ENCODE measurements at regions not wholly inside any gene's neighbourhood (a gene's known extent, or its start where the extent isn't known, plus 50 kb on each side); places are given as distances from the start of the nearest gene placed in this dataset.

GRCh38 chr5:110082194-110082593, 392.5 kb downstream of the MAN2A1 start:
- Histone ChIP-seq H3F3A (ENCODE audit: low read depth) (no peaks in the 10 kb centered on the region), H3K4me1 (no peaks in the 10 kb centered on the region), H3K27me3 (no peaks in the 10 kb centered on the region), H3K4me3 (no peak overlapping the region), H3K27ac (no peak overlapping the region), H4K20me1 (ENCODE audit: low read depth) (no peaks in the 10 kb centered on the region), H3K4me2 (no peak overlapping the region), H3K9ac (no peak overlapping the region), H3K9me3 (ENCODE audit: low read depth) (no peaks in the 10 kb centered on the region), H2AFZ (replicated peaks) (no peak overlapping the region), H3K79me2 (ENCODE audit: low read depth) (no peaks in the 10 kb centered on the region), H3K36me3 (no peaks in the 10 kb centered on the region)
- H3K9me3 Mint-ChIP-seq, result no peaks in the 10 kb centered on the region
- no peak overlapping the region for H3K4me3 Mint-ChIP-seq
- peaks cover 5% of the 10 kb centered on the region for H3K4me1 Mint-ChIP-seq
- H3K27me3 Mint-ChIP-seq (ENCODE audit: insufficient read depth, low read depth), result peaks cover 4% of the 10 kb centered on the region
- DNase-seq (ENCODE audit: low spot score), result no peak
- TF ChIP-seq CTCF (IDR thresholded peaks at IDR 0.05) (no peak), EZH2phosphoT487 (IDR thresholded peaks at IDR 0.05) (no peak), EZH2 (IDR thresholded peaks at IDR 0.05) (no peak)
- no peak overlapping the region for H3K27ac Mint-ChIP-seq
- no peaks in the 10 kb centered on the region for H3K36me3 Mint-ChIP-seq

GRCh38 chr5:110082863-110083262, 393.1 kb downstream of the MAN2A1 start:
- H3F3A ChIP-seq (ENCODE audit: low read depth), result no peaks in the 10 kb centered on the region
- H3K27ac Mint-ChIP-seq, result no peak overlapping the region
- H3K27me3 Mint-ChIP-seq (ENCODE audit: insufficient read depth, low read depth), result peaks cover 4% of the 10 kb centered on the region
- no peaks in the 10 kb centered on the region for H3K9me3 ChIP-seq (ENCODE audit: low read depth)
- TF ChIP-seq CTCF (IDR thresholded peaks at IDR 0.05), result no peak
- TF ChIP-seq EZH2 (IDR thresholded peaks at IDR 0.05), result no peak
- TF ChIP-seq EZH2phosphoT487 (IDR thresholded peaks at IDR 0.05), result no peak
- DNase-seq (ENCODE audit: low spot score), result no peak
- no peaks in the 10 kb centered on the region for H3K4me1 ChIP-seq
- no peaks in the 10 kb centered on the region for H3K27me3 ChIP-seq
- no peaks in the 10 kb centered on the region for H3K79me2 ChIP-seq (ENCODE audit: low read depth)
- H4K20me1 ChIP-seq (ENCODE audit: low read depth), result no peaks in the 10 kb centered on the region
- H3K36me3 Mint-ChIP-seq, result no peaks in the 10 kb centered on the region
- H3K9ac ChIP-seq, result no peak overlapping the region
- no peak overlapping the region for H3K4me3 ChIP-seq
- H3K36me3 ChIP-seq, result no peaks in the 10 kb centered on the region
- no peaks in the 10 kb centered on the region for H3K9me3 Mint-ChIP-seq
- H2AFZ ChIP-seq (replicated peaks), result no peak overlapping the region
- H3K4me3 Mint-ChIP-seq, result no peak overlapping the region
- H3K4me1 Mint-ChIP-seq, result peaks cover 7% of the 10 kb centered on the region
- no peak overlapping the region for H3K4me2 ChIP-seq
- no peak overlapping the region for H3K27ac ChIP-seq

- Histone ChIP-seq H3F3A (ENCODE audit: low read depth) (no peaks in the 10 kb centered on the region), H3K27ac (no peak overlapping the region), H3K9me3 (ENCODE audit: low read depth) (no peaks in the 10 kb centered on the region), H2AFZ (replicated peaks) (no peak overlapping the region), H3K79me2 (ENCODE audit: low read depth) (no peaks in the 10 kb centered on the region), H3K4me3 (no peak overlapping the region), H3K4me2 (no peak overlapping the region), H3K27me3 (no peaks in the 10 kb centered on the region), H4K20me1 (ENCODE audit: low read depth) (no peaks in the 10 kb centered on the region), H3K4me1 (no peaks in the 10 kb centered on the region), H3K9ac (no peak overlapping the region), H3K36me3 (no peaks in the 10 kb centered on the region)
- TF ChIP-seq EZH2 (IDR thresholded peaks at IDR 0.05) (no peak), EZH2phosphoT487 (IDR thresholded peaks at IDR 0.05) (no peak), CTCF (IDR thresholded peaks at IDR 0.05) (no peak)
- Mint-ChIP-seq H3K4me1 (peaks cover 7% of the 10 kb centered on the region), H3K27me3 (ENCODE audit: insufficient read depth, low read depth) (peaks cover 2% of the 10 kb centered on the region), H3K4me3 (no peak overlapping the region), H3K9me3 (no peaks in the 10 kb centered on the region), H3K27ac (no peak overlapping the region), H3K36me3 (no peaks in the 10 kb centered on the region)
- DNase-seq (ENCODE audit: low spot score), result no peak
Measured at GRCh38 chr5:110085826-110086225, 396.1 kb downstream of the MAN2A1 start.

Data from neural progenitor cell (in vitro differentiated cells).